Rectal smooth muscle tissue (tissue), 1 donor: ENCODE measurements at regions not wholly inside any gene's neighbourhood (a gene's known extent, or its start where the extent isn't known, plus 50 kb on each side); places are given as distances from the start of the nearest gene placed in this dataset.

Experiments
- H3K27ac ChIP-seq: one replicate; pipeline ENCODE4 v1.7.0; 2013; ENCODE audit warnings: low read depth, low read length, inconsistent platforms
- H3K27me3 ChIP-seq: one replicate; pipeline ENCODE4 v1.7.0; 2013; ENCODE audit warnings: low read length; ENCODE audit not compliant: control insufficient read depth, insufficient read depth
- H3K36me3 ChIP-seq: one replicate; pipeline ENCODE4 v1.7.0; 2013; ENCODE audit warnings: low read length; ENCODE audit not compliant: control insufficient read depth, insufficient read depth
- H3K4me1 ChIP-seq: one replicate; pipeline ENCODE4 v1.7.0; 2013; ENCODE audit warnings: low read length; ENCODE audit not compliant: control insufficient read depth, insufficient read depth
- H3K4me3 ChIP-seq: one replicate; pipeline ENCODE4 v1.7.0; 2013; ENCODE audit warnings: low read length
- H3K9ac ChIP-seq: one replicate; pipeline ENCODE4 v1.7.0; 2013; ENCODE audit warnings: low read length

GRCh38 chr16:65223335-65223734 is 101.5 kb upstream of the CDH11 start:
- Histone ChIP-seq H3K27me3 (no peaks in the 10 kb centered on the region), H3K36me3 (no peaks in the 10 kb centered on the region), H3K27ac (no peak overlapping the region), H3K4me3 (no peak overlapping the region), H3K4me1 (no peaks in the 10 kb centered on the region), H3K9ac (no peak overlapping the region)

GRCh38 chr16:65222536-65222935 is 100.7 kb upstream of the CDH11 start:
- no peaks in the 10 kb centered on the region for H3K27me3 ChIP-seq
- H3K9ac ChIP-seq = no peak overlapping the region
- H3K4me1 ChIP-seq = no peaks in the 10 kb centered on the region

GRCh38 chr16:65222049-65222448 is 100.2 kb upstream of the CDH11 start:
- Histone ChIP-seq H3K36me3 (no peaks in the 10 kb centered on the region), H3K27ac (no peak overlapping the region), H3K9ac (no peak overlapping the region), H3K27me3 (no peaks in the 10 kb centered on the region), H3K4me3 (no peak overlapping the region), H3K4me1 (no peaks in the 10 kb centered on the region)

More at GRCh38 chr16:65222536-65222935, 100.7 kb upstream of the CDH11 start:
- Histone ChIP-seq H3K36me3 (no peaks in the 10 kb centered on the region), H3K4me3 (no peak overlapping the region), H3K27ac (no peak overlapping the region)

- Histone ChIP-seq H3K36me3 (no peaks in the 10 kb centered on the region), H3K4me1 (no peaks in the 10 kb centered on the region), H3K4me3 (no peak overlapping the region), H3K9ac (no peak overlapping the region), H3K27me3 (no peaks in the 10 kb centered on the region), H3K27ac (no peak overlapping the region)
These were observed 97.9 kb upstream of the CDH11 start for GRCh38 chr16:65219786-65220185.

DNA sequence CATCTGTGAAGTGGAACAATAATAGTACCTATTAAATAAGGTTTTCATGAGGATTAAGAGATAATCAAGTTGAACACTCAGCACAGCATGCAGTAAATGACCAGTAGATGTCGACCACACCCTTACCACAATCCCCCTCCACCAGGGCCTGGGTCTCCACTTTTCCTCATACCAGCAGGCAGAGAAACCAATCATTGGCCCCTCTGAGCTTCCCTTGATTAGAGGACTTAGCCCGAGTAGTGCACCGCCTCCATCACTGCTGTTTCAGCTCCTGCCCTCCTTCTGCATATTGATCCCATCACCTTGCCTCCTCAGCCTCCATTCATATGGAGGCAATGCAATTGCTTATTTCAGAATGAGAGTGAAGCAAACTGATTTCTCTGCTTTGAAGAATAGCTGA is 96.5 kb upstream of the CDH11 start:
- Histone ChIP-seq H3K4me1 (no peaks in the 10 kb centered on the region), H3K9ac (no peak overlapping the region), H3K4me3 (no peak overlapping the region), H3K27ac (no peak overlapping the region), H3K27me3 (no peaks in the 10 kb centered on the region), H3K36me3 (no peaks in the 10 kb centered on the region)

GRCh38 chr16:65213866-65214595 is 92.2 kb upstream of the CDH11 start:
- Histone ChIP-seq H3K36me3 (no peaks in the 10 kb centered on the region), H3K4me1 (no peaks in the 10 kb centered on the region), H3K4me3 (no peak overlapping the region), H3K27me3 (no peaks in the 10 kb centered on the region), H3K9ac (no peak overlapping the region), H3K27ac (no peak overlapping the region)

DNA sequence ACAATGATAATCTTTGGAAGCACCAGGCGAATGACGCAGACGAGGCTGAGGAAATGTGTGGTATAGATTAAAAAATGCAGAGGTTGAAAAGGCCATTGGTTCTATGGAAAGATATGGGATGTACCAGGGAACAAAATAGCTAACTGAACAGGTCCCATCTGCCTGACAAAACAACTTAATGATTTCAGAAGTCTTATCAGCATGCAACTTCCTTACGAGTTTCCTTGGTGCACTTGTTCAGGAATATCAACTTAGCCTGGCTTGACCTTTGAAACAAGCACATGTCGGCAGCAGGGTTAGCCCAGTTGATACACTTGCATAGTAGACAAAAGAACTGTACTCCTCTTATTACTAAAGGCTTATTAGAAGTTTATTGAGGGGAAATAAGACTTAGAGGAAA is 90.9 kb upstream of the CDH11 start:
- Histone ChIP-seq H3K9ac (no peak overlapping the region), H3K27ac (no peak overlapping the region), H3K4me3 (no peak overlapping the region), H3K36me3 (no peaks in the 10 kb centered on the region), H3K27me3 (no peaks in the 10 kb centered on the region), H3K4me1 (no peaks in the 10 kb centered on the region)

GRCh38 chr16:65212240-65212639 is 90.4 kb upstream of the CDH11 start:
- Histone ChIP-seq H3K4me3 (no peak overlapping the region), H3K27me3 (no peaks in the 10 kb centered on the region), H3K27ac (no peak overlapping the region)

DNA sequence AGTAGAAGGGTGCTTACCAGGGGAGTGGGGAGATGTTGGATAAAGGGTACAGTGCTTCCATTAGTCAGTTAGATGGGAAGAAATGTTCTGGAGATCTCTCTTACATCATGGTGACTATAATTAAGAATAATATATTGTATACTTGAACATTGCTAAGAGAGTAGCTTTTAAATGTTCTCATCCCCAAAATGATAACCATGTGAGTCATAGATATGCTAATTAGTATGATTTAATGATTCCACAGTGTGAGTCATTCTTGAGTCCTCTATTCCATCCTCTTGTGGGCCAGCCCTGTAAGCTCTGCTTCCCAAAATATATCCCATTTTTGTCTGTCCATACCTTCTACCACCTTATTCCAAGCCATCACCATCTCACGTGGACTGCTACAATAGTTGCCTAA is 80.6 kb upstream of the CDH11 start:
- no peak overlapping the region for H3K9ac ChIP-seq
- no peak overlapping the region for H3K27ac ChIP-seq
- no peaks in the 10 kb centered on the region for H3K27me3 ChIP-seq
- H3K4me3 ChIP-seq = no peak overlapping the region
- H3K4me1 ChIP-seq = no peaks in the 10 kb centered on the region
- H3K36me3 ChIP-seq = no peaks in the 10 kb centered on the region

More at GRCh38 chr16:65212240-65212639, 90.4 kb upstream of the CDH11 start:
- H3K4me1 ChIP-seq = no peaks in the 10 kb centered on the region
- no peak overlapping the region for H3K9ac ChIP-seq
- H3K36me3 ChIP-seq = no peaks in the 10 kb centered on the region

DNA sequence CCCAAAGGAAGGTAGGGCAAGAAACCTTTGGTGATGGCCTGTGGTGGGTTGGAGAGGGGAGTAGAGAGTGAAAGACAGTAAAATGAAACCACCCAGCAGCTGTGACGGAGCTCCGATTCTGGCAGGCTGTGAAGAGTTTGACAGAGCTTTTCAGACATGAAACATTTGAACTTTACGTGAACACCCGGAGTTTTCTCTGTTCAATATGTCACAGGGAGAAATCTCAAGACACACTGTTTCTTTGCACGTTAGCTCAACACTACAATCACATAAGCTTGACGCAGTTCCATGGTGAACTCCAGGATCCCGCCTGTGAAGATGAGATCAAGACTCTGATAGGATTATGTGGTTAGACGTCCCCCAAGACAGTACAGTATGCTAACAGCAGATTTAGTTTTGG is 79.6 kb upstream of the CDH11 start:
- H3K27me3 ChIP-seq = no peaks in the 10 kb centered on the region
- H3K27ac ChIP-seq = no peak overlapping the region
- no peak overlapping the region for H3K4me3 ChIP-seq

DNA sequence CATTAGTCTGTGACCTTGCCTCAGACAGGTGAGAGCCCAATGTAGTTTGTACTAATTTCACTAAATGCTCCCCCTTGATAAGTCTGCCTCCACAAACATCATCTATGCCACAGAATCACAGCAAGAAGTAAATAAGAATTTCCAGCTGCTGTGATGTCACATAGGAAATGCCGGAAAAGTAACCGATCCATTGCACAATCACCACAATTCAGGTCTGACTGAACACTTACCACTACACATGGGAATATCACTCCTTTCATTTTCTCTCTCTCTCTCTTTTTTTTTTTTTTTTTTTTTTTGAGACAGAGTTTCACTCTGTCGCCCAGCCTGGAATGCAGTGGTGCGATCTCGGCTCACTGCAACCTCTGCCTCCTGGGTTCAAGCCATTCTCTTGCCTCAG is 79.0 kb upstream of the CDH11 start:
- Histone ChIP-seq H3K27me3 (no peaks in the 10 kb centered on the region), H3K36me3 (no peaks in the 10 kb centered on the region), H3K4me3 (no peak overlapping the region), H3K27ac (no peak overlapping the region), H3K9ac (no peak overlapping the region), H3K4me1 (no peaks in the 10 kb centered on the region)

More for the DNA sequence above, 79.6 kb upstream of the CDH11 start:
- H3K4me1 ChIP-seq = no peaks in the 10 kb centered on the region
- no peaks in the 10 kb centered on the region for H3K36me3 ChIP-seq
- H3K9ac ChIP-seq = no peak overlapping the region

DNA sequence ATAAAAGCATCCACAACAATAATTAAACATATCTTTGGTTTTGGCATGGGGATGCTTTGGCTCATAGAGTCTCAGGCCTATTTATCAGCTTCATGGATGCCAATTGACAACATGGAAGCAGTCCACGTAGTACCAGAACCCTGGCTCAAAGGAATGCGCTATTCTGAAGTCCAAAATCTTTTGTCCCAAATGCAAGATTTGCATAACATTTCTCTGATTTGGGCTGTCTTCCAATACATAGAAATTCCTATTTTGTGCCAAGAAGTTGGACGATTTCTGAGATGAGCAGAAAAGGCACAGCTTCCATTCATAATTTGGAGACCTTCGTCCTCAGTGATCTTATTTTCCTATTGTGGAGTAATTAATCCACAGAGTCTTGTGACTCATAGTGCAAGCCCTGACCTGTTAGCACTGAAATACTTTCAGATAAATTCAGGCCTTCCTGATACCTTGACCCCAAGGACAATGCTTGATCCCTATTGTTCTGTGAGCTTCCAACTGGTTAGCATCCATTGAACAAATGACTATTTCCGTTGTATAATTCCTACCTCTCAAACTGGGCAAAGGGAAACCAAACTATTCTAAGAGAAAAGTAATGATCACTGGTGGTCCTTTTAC is 78.4 kb upstream of the CDH11 start:
- Histone ChIP-seq H3K36me3 (no peaks in the 10 kb centered on the region), H3K27me3 (no peaks in the 10 kb centered on the region), H3K27ac (no peak overlapping the region), H3K4me1 (no peaks in the 10 kb centered on the region), H3K9ac (no peak overlapping the region), H3K4me3 (no peak overlapping the region)
